Liver (tissue), 8 donors: ENCODE measurements at regions not wholly inside any gene's neighbourhood (a gene's known extent, or its start where the extent isn't known, plus 50 kb on each side); places are given as distances from the start of the nearest gene placed in this dataset.

Experiments used
- DNase-seq: peaks from one replicate; pipeline ENCODE4 v3.0.0-alpha.2; 2017; ENCODE audit warnings: low spot score
- H3K27ac ChIP-seq, 2 donors: one replicate each; pipeline ENCODE4 v1.7.0; 2013; ENCODE audit warnings: inconsistent platforms in 2 of 2, low read length in 2 of 2, control low read depth in 1 of 2, low read depth in 1 of 2, mild to moderate bottlenecking in 1 of 2
- H3K27me3 ChIP-seq, 4 donors: one replicate each; pipeline versions ENCODE4 v1.6.1 to v1.7.0; 2013; ENCODE audit warnings: low read length in 3 of 4, inconsistent platforms in 1 of 4, mild to moderate bottlenecking in 1 of 4, moderate library complexity in 1 of 4; ENCODE audit not compliant: control insufficient read depth in 4 of 4, insufficient read depth in 4 of 4
- H3K36me3 ChIP-seq, 4 donors: one replicate each; pipeline versions ENCODE4 v1.6.1 to v1.7.0; 2013; ENCODE audit warnings: low read length in 3 of 4, mild to moderate bottlenecking in 3 of 4, low read depth in 1 of 4, moderate library complexity in 1 of 4; ENCODE audit not compliant: control insufficient read depth in 4 of 4, insufficient read depth in 3 of 4
- H3K4me1 ChIP-seq, 4 donors: one replicate each; pipeline versions ENCODE4 v1.6.1 to v1.7.0; 2013; ENCODE audit warnings: low read length in 3 of 4, mild to moderate bottlenecking in 3 of 4, moderate library complexity in 1 of 4; ENCODE audit not compliant: control insufficient read depth in 4 of 4, insufficient read depth in 4 of 4
- H3K4me3 ChIP-seq, 3 donors: one replicate each; pipeline versions ENCODE4 v1.6.1 to v1.7.0; 2013; ENCODE audit warnings: low read length in 3 of 3, control low read depth in 1 of 3, low read depth in 1 of 3, mild to moderate bottlenecking in 1 of 3
- H3K9ac ChIP-seq, 2 donors: one replicate each; pipeline ENCODE4 v1.7.0; 2013; ENCODE audit warnings: low read length in 2 of 2, mild to moderate bottlenecking in 2 of 2, moderate library complexity in 2 of 2, control low read depth in 1 of 2, low read depth in 1 of 2
- H3K9me3 ChIP-seq, 4 donors: one replicate each; pipeline versions ENCODE4 v1.6.1 to v1.7.0; 2013; ENCODE audit warnings: low read length in 3 of 4; ENCODE audit not compliant: control insufficient read depth in 4 of 4
- EGR1 ChIP-seq, 2 donors: IDR thresholded peaks; 2 replicates each; pipeline ENCODE4 v1.6.1; 2016 to 2018; ENCODE audit warnings: antibody characterized with exemption in 2 of 2, low read depth in 2 of 2
- FOXA1 ChIP-seq: IDR thresholded peaks from 2 replicates; pipeline ENCODE4 v1.6.1; 2016; ENCODE audit warnings: antibody characterized with exemption
- GABPA ChIP-seq, 2 donors: IDR thresholded peaks in 1 of 2; conservative IDR thresholded peaks in 1 of 2; 2 replicates each; pipeline ENCODE4 v1.6.1; 2016; ENCODE audit warnings: antibody characterized with exemption in 2 of 2, mild to moderate bottlenecking in 1 of 2, moderate library complexity in 1 of 2
- HNF4A ChIP-seq, 2 donors: conservative IDR thresholded peaks; 2 replicates each; pipeline ENCODE4 v1.6.1; 2016; ENCODE audit warnings: antibody characterized with exemption in 2 of 2, mild to moderate bottlenecking in 2 of 2
- HNF4G ChIP-seq: IDR thresholded peaks from 2 replicates; pipeline ENCODE4 v1.6.1; 2016; ENCODE audit warnings: antibody characterized with exemption
- JUND ChIP-seq, 2 donors: IDR thresholded peaks; 2 replicates each; pipeline ENCODE4 v1.6.1; 2016; ENCODE audit warnings: antibody characterized with exemption in 2 of 2
- MAX ChIP-seq: IDR thresholded peaks from 2 replicates; pipeline ENCODE4 v1.6.1; 2016; ENCODE audit warnings: antibody characterized with exemption
- NR2F2 ChIP-seq: IDR thresholded peaks from 2 replicates; pipeline ENCODE4 v1.6.1; 2016; ENCODE audit warnings: antibody characterized with exemption
- REST ChIP-seq: IDR thresholded peaks from 2 replicates; pipeline ENCODE4 v1.6.1; 2016; ENCODE audit warnings: antibody characterized with exemption, mild to moderate bottlenecking
- RXRA ChIP-seq, 2 donors: IDR thresholded peaks; 2 replicates each; pipeline ENCODE4 v1.6.1; 2017 to 2018; ENCODE audit warnings: antibody characterized with exemption in 2 of 2, mild to moderate bottlenecking in 1 of 2
- SP1 ChIP-seq: IDR thresholded peaks from 2 replicates; pipeline ENCODE4 v1.6.1; 2018; ENCODE audit warnings: antibody characterized with exemption, mild to moderate bottlenecking
- TAF1 ChIP-seq: conservative IDR thresholded peaks from 2 replicates; pipeline ENCODE4 v1.6.1; 2016; ENCODE audit warnings: antibody characterized with exemption, mild to moderate bottlenecking
- YY1 ChIP-seq: IDR thresholded peaks from 2 replicates; pipeline ENCODE4 v1.6.1; 2016; ENCODE audit warnings: antibody characterized with exemption, mild to moderate bottlenecking
- WGBS: extraction: QIAGEN DNeasy Blood & Tissue Kit; methylation state at CpG from one replicate; pipeline ENCODE4 v1.1.7; 2013; 5-methylcytosine and 5-hydroxymethylcytosine counted together
- TF ChIP-seq, protein P1 (sequence below): IDR thresholded peaks from 2 replicates; pipeline ENCODE4 v1.6.1; 2016; ENCODE audit warnings: antibody characterized with exemption
- TF ChIP-seq, protein P2 (sequence below): fragments of 150-350 bp; IDR thresholded peaks from 2 replicates; pipeline ENCODE4 v1.5.1; 2017; ENCODE audit warnings: improper control_type of control experiment, low read depth, low read length; ENCODE audit not compliant: missing input control
- TF ChIP-seq, protein P3 (sequence below): IDR thresholded peaks from 2 replicates; pipeline ENCODE4 v1.6.1; 2016; ENCODE audit warnings: antibody characterized with exemption
- donor health status: healthy.
- donor health status: healthy.
- donor health status: healthy.
- donor health status: healthy.
- donor health status: healthy.

- TF ChIP-seq REST (no peak), EGR1 (IDR thresholded peaks at IDR 0.05; ENCODE audit: low read depth in 2 of 2) (no peak), SP1 (no peak), NR2F2 (no peak), FOXA1 (no peak), HNF4A (conservative IDR thresholded peaks at IDR 0.05) (no peak), GABPA (IDR thresholded peaks at IDR 0.05 in 1 of 2, conservative IDR thresholded peaks at IDR 0.05 in 1 of 2) (no peak), MAX (no peak), JUND (IDR thresholded peaks at IDR 0.05) (no peak), HNF4G (no peak), YY1 (no peak)
- TF ChIP-seq, protein P1, sequence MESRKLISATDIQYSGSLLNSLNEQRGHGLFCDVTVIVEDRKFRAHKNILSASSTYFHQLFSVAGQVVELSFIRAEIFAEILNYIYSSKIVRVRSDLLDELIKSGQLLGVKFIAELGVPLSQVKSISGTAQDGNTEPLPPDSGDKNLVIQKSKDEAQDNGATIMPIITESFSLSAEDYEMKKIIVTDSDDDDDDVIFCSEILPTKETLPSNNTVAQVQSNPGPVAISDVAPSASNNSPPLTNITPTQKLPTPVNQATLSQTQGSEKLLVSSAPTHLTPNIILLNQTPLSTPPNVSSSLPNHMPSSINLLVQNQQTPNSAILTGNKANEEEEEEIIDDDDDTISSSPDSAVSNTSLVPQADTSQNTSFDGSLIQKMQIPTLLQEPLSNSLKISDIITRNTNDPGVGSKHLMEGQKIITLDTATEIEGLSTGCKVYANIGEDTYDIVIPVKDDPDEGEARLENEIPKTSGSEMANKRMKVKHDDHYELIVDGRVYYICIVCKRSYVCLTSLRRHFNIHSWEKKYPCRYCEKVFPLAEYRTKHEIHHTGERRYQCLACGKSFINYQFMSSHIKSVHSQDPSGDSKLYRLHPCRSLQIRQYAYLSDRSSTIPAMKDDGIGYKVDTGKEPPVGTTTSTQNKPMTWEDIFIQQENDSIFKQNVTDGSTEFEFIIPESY: no peak
- TF ChIP-seq, protein P2, sequence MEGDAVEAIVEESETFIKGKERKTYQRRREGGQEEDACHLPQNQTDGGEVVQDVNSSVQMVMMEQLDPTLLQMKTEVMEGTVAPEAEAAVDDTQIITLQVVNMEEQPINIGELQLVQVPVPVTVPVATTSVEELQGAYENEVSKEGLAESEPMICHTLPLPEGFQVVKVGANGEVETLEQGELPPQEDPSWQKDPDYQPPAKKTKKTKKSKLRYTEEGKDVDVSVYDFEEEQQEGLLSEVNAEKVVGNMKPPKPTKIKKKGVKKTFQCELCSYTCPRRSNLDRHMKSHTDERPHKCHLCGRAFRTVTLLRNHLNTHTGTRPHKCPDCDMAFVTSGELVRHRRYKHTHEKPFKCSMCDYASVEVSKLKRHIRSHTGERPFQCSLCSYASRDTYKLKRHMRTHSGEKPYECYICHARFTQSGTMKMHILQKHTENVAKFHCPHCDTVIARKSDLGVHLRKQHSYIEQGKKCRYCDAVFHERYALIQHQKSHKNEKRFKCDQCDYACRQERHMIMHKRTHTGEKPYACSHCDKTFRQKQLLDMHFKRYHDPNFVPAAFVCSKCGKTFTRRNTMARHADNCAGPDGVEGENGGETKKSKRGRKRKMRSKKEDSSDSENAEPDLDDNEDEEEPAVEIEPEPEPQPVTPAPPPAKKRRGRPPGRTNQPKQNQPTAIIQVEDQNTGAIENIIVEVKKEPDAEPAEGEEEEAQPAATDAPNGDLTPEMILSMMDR: no peak
- TF ChIP-seq, protein P3, sequence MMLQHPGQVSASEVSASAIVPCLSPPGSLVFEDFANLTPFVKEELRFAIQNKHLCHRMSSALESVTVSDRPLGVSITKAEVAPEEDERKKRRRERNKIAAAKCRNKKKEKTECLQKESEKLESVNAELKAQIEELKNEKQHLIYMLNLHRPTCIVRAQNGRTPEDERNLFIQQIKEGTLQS: no peak
- no peak overlapping the region for H3K9ac ChIP-seq
- 81% methylated on average over 4 of the region's 4 CpGs for WGBS
- no peaks in the 10 kb centered on the region for H3K36me3 ChIP-seq
- DNase-seq: no peak
- no peak overlapping the region for H3K4me3 ChIP-seq
- H3K27me3 ChIP-seq: no peaks in the 10 kb centered on the region
- no peaks in the 10 kb centered on the region for H3K9me3 ChIP-seq
- H3K27ac ChIP-seq: no peak overlapping the region
- H3K4me1 ChIP-seq: no peaks in the 10 kb centered on the region
Measured at GRCh38 chr6:15845492-15845891, 182.7 kb upstream of the DTNBP1 start.

GRCh38 chr6:15843764-15844163, 180.9 kb upstream of the DTNBP1 start:
- Histone ChIP-seq H3K4me1 (no peaks in the 10 kb centered on the region), H3K27ac (no peak overlapping the region), H3K4me3 (no peak overlapping the region), H3K36me3 (no peaks in the 10 kb centered on the region), H3K9ac (no peak overlapping the region), H3K9me3 (no peaks in the 10 kb centered on the region), H3K27me3 (no peaks in the 10 kb centered on the region)
- DNase-seq: no peak
- TF ChIP-seq, protein P1: no peak
- TF ChIP-seq RXRA (IDR thresholded peaks at IDR 0.05) (no peak), HNF4G (no peak), MAX (no peak), TAF1 (no peak), EGR1 (IDR thresholded peaks at IDR 0.05; ENCODE audit: low read depth in 2 of 2) (no peak), GABPA (IDR thresholded peaks at IDR 0.05 in 1 of 2, conservative IDR thresholded peaks at IDR 0.05 in 1 of 2) (no peak), SP1 (no peak), HNF4A (conservative IDR thresholded peaks at IDR 0.05) (no peak), JUND (IDR thresholded peaks at IDR 0.05) (no peak), FOXA1 (no peak), NR2F2 (no peak)
- TF ChIP-seq, protein P2: no peak
